Suprapubic skin (tissue), 4 donors: ENCODE measurements at regions not wholly inside any gene's neighbourhood (a gene's known extent, or its start where the extent isn't known, plus 50 kb on each side); places are given as distances from the start of the nearest gene placed in this dataset.

Experiments
- DNase-seq, 2 donors: peaks; one replicate each; pipeline ENCODE4 v3.0.0-alpha.2; 2019; ENCODE audit warnings: low spot score in 2 of 2
- H3K27ac ChIP-seq: fragments of 200-600 bp; sonication (generic); one replicate; pipeline ENCODE4 v1.5.1; 2019
- H3K27me3 ChIP-seq: fragments of 200-600 bp; sonication (generic); one replicate; pipeline ENCODE4 v1.5.1; 2019
- H3K36me3 ChIP-seq: fragments of 200-600 bp; sonication (generic); one replicate; pipeline ENCODE4 v1.5.1; 2019
- H3K4me1 ChIP-seq: fragments of 200-600 bp; sonication (generic); one replicate; pipeline ENCODE4 v1.5.1; 2019
- H3K4me3 ChIP-seq: fragments of 200-600 bp; sonication (generic); one replicate; pipeline ENCODE4 v1.5.1; 2019; ENCODE audit warnings: mild to moderate bottlenecking
- H3K9me3 ChIP-seq: fragments of 200-600 bp; sonication (generic); one replicate; pipeline ENCODE4 v1.5.1; 2019
- EP300 ChIP-seq: sonication (generic); formaldehyde crosslinking; IDR thresholded peaks from one replicate; pipeline ENCODE4 v1.6.1; 2017; ENCODE audit warnings: antibody characterized with exemption
- POLR2A ChIP-seq, 2 donors: fragments of 450-650 bp; IDR thresholded peaks; one replicate each; pipeline ENCODE4 v1.6.1; 2017; ENCODE audit warnings: antibody characterized with exemption in 2 of 2, mild to moderate bottlenecking in 2 of 2, moderate library complexity in 2 of 2
- POLR2AphosphoS5 ChIP-seq, 3 donors: sonication (generic); formaldehyde crosslinking; IDR thresholded peaks; one replicate each; pipeline ENCODE4 v1.6.1; 2017; ENCODE audit warnings: antibody characterized with exemption in 3 of 3
- WGBS: methylation state at CpG from one replicate; pipeline ENCODE4 v1.1.5; 2018; 5-methylcytosine and 5-hydroxymethylcytosine counted together
- TF ChIP-seq, protein P1 (sequence below), 2 donors: fragments of 200-600 bp in 1 of 2; fragments of 450-650 bp in 1 of 2; sonication (generic) in 1 of 2; IDR thresholded peaks; one replicate each; pipeline ENCODE4 v1.5.1; 2016 to 2019; ENCODE audit warnings: antibody characterized with exemption in 2 of 2, mild to moderate bottlenecking in 1 of 2, moderate library complexity in 1 of 2

- Histone ChIP-seq H3K27ac (no peak overlapping the region), H3K27me3 (peaks cover 22% of the 10 kb centered on the region), H3K4me3 (no peak overlapping the region), H3K4me1 (no peaks in the 10 kb centered on the region), H3K9me3 (no peaks in the 10 kb centered on the region), H3K36me3 (no peaks in the 10 kb centered on the region)
- DNase-seq = no peak
- 87% methylated on average over 3 of the region's 3 CpGs for WGBS
- TF ChIP-seq POLR2A (IDR thresholded peaks at IDR 0.05) (no peak), EP300 (no peak), POLR2AphosphoS5 (IDR thresholded peaks at IDR 0.05) (no peak)
- TF ChIP-seq, protein P1, sequence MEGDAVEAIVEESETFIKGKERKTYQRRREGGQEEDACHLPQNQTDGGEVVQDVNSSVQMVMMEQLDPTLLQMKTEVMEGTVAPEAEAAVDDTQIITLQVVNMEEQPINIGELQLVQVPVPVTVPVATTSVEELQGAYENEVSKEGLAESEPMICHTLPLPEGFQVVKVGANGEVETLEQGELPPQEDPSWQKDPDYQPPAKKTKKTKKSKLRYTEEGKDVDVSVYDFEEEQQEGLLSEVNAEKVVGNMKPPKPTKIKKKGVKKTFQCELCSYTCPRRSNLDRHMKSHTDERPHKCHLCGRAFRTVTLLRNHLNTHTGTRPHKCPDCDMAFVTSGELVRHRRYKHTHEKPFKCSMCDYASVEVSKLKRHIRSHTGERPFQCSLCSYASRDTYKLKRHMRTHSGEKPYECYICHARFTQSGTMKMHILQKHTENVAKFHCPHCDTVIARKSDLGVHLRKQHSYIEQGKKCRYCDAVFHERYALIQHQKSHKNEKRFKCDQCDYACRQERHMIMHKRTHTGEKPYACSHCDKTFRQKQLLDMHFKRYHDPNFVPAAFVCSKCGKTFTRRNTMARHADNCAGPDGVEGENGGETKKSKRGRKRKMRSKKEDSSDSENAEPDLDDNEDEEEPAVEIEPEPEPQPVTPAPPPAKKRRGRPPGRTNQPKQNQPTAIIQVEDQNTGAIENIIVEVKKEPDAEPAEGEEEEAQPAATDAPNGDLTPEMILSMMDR (IDR thresholded peaks at IDR 0.05) = no peak
Observed at GRCh38 chr17:5635949-5636348, 51.6 kb upstream of the NLRP1 start.

- no peak for DNase-seq
- TF ChIP-seq, protein P1 (IDR thresholded peaks at IDR 0.05) = no peak
- TF ChIP-seq POLR2A (IDR thresholded peaks at IDR 0.05) (no peak), EP300 (no peak), POLR2AphosphoS5 (IDR thresholded peaks at IDR 0.05) (no peak)
- Histone ChIP-seq H3K27ac (no peak overlapping the region), H3K4me3 (no peak overlapping the region), H3K27me3 (peaks cover 17% of the 10 kb centered on the region), H3K9me3 (no peaks in the 10 kb centered on the region), H3K4me1 (no peaks in the 10 kb centered on the region), H3K36me3 (no peaks in the 10 kb centered on the region)
- 70% methylated on average over 2 of the region's 2 CpGs for WGBS
Observed at GRCh38 chr17:5638596-5638995, 54.3 kb upstream of the NLRP1 start.

- Histone ChIP-seq H3K27ac (no peak overlapping the region), H3K4me1 (no peaks in the 10 kb centered on the region), H3K4me3 (no peak overlapping the region), H3K36me3 (no peaks in the 10 kb centered on the region), H3K9me3 (no peaks in the 10 kb centered on the region), H3K27me3 (peaks cover 17% of the 10 kb centered on the region)
- DNase-seq = no peak
- 89% methylated on average over 2 of the region's 2 CpGs for WGBS
- TF ChIP-seq EP300 (no peak), POLR2AphosphoS5 (IDR thresholded peaks at IDR 0.05) (no peak), POLR2A (IDR thresholded peaks at IDR 0.05) (no peak)
- TF ChIP-seq, protein P1 (IDR thresholded peaks at IDR 0.05) = no peak
Observed at GRCh38 chr17:5640726-5641125, 56.4 kb upstream of the NLRP1 start.

- Histone ChIP-seq H3K4me1 (no peaks in the 10 kb centered on the region), H3K27ac (no peak overlapping the region), H3K9me3 (no peaks in the 10 kb centered on the region), H3K4me3 (no peak overlapping the region), H3K27me3 (peaks cover 17% of the 10 kb centered on the region), H3K36me3 (no peaks in the 10 kb centered on the region)
- TF ChIP-seq, protein P1 (IDR thresholded peaks at IDR 0.05) = no peak
- TF ChIP-seq POLR2A (IDR thresholded peaks at IDR 0.05) (no peak), POLR2AphosphoS5 (IDR thresholded peaks at IDR 0.05) (no peak), EP300 (no peak)
- no peak for DNase-seq
- WGBS = 94% methylated on average over 4 of the region's 4 CpGs
Observed at GRCh38 chr17:5642752-5643151, 58.4 kb upstream of the NLRP1 start.

DNA sequence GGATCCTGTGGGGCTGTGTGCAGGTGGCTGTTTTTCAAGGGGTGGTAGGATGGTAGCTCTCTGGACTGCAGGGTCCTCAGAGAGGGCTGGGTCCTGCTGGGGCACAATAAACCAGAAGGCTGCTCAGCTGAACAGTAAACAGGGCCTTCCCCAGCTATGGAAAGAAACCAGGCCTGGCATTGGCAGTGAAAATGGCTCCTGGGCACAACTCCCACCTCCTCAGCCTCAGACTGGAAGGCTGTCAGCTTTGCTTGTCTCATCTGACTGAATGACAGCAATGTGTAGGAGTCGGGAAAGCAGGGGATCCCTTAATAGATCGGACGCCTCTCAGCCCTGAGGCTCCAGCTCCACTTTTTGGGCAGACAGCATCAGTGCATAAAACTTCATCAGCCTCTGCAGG is 59.8 kb upstream of the NLRP1 start:
- no peaks in the 10 kb centered on the region for H3K36me3 ChIP-seq
- peaks cover 17% of the 10 kb centered on the region for H3K27me3 ChIP-seq
- H3K9me3 ChIP-seq = no peaks in the 10 kb centered on the region
- DNase-seq = peak in 1 of 2 donors; percentile 43
- WGBS = 54% methylated on average over 3 of the region's 3 CpGs
- no peak overlapping the region for H3K4me3 ChIP-seq
- H3K4me1 ChIP-seq = no peaks in the 10 kb centered on the region
- TF ChIP-seq POLR2A (IDR thresholded peaks at IDR 0.05) (no peak), EP300 (no peak)
- TF ChIP-seq, protein P1 (IDR thresholded peaks at IDR 0.05) = no peak
- no peak overlapping the region for H3K27ac ChIP-seq
